Mesenchymal stem cell (in vitro differentiated cells and primary cell): ENCODE measurements at regions not wholly inside any gene's neighbourhood (a gene's known extent, or its start where the extent isn't known, plus 50 kb on each side); places are given as distances from the start of the nearest gene placed in this dataset.
"Not testable (repeated sequence)": the region's sequence is repeated elsewhere in the genome, so short reads cannot be mapped to it uniquely, and the experiment has no call there.

Source experiments
- DNase-seq: peaks from one replicate; pipeline ENCODE4 v3.0.0-alpha.2; 2013
- H2AFZ ChIP-seq: one replicate; pipeline ENCODE4 v1.6.1; 2013; ENCODE audit warnings: low read depth, mild to moderate bottlenecking, control low read depth, inconsistent platforms, low read length, moderate library complexity
- H2AK5ac ChIP-seq: 2 replicates; pipeline ENCODE4 v1.6.1; 2013; ENCODE audit warnings: low read length, moderate library complexity, mild to moderate bottlenecking, inconsistent platforms; ENCODE audit not compliant: severe bottlenecking
- H2BK120ac ChIP-seq: one replicate; pipeline ENCODE4 v1.6.1; 2013; ENCODE audit warnings: low read depth, mild to moderate bottlenecking, inconsistent platforms, low read length, moderate library complexity
- H2BK12ac ChIP-seq, 2 experiments: one replicate each; pipeline ENCODE4 v1.6.1; 2013; ENCODE audit warnings: inconsistent platforms in 2 of 2, low read length in 2 of 2, mild to moderate bottlenecking in 2 of 2, moderate library complexity in 2 of 2, control low read depth in 1 of 2
- H2BK15ac ChIP-seq: one replicate; pipeline ENCODE4 v1.6.1; 2013; ENCODE audit warnings: mild to moderate bottlenecking, low read depth, inconsistent platforms; ENCODE audit not compliant: poor library complexity, severe bottlenecking
- H2BK5ac ChIP-seq: 2 replicates; pipeline ENCODE4 v1.6.1; 2013; ENCODE audit warnings: low read depth, mild to moderate bottlenecking, low read length, control low read depth, inconsistent platforms; ENCODE audit not compliant: poor library complexity, severe bottlenecking
- H3K14ac ChIP-seq, 2 experiments: one replicate each; pipeline ENCODE4 v1.6.1; 2013; ENCODE audit warnings: inconsistent platforms in 2 of 2, low read length in 2 of 2, control low read depth in 1 of 2, mild to moderate bottlenecking in 1 of 2, moderate library complexity in 1 of 2
- H3K18ac ChIP-seq, 2 experiments: one replicate each; pipeline ENCODE4 v1.6.1; 2013; ENCODE audit warnings: inconsistent platforms in 2 of 2, low read length in 2 of 2, control low read depth in 1 of 2, low read depth in 1 of 2, mild to moderate bottlenecking in 1 of 2
- H3K23ac ChIP-seq, 2 experiments: one replicate each; pipeline ENCODE4 v1.6.1; 2013; ENCODE audit warnings: inconsistent platforms in 2 of 2, low read length in 2 of 2, mild to moderate bottlenecking in 2 of 2, moderate library complexity in 2 of 2, control low read depth in 1 of 2
- H3K27ac ChIP-seq: 2 replicates; pipeline ENCODE4 v1.5.1; 2013; ENCODE audit warnings: mild to moderate bottlenecking, moderate library complexity, low read length, control low read depth, inconsistent platforms; ENCODE audit not compliant: poor library complexity, severe bottlenecking
- H3K27me3 ChIP-seq, 2 experiments: 2 replicates each; pipeline versions ENCODE4 v1.6.1 to v1.7.0; 2013; ENCODE audit warnings: low read length in 2 of 2, mild to moderate bottlenecking in 2 of 2, moderate library complexity in 2 of 2, control low read depth in 1 of 2, inconsistent platforms in 1 of 2; ENCODE audit not compliant: control insufficient read depth in 1 of 2, insufficient read depth in 1 of 2
- H3K36me3 ChIP-seq, 2 experiments: 2 replicates each; pipeline versions ENCODE4 v1.6.1 to v1.7.0; 2013; ENCODE audit warnings: low read length in 2 of 2, control low read depth in 1 of 2, inconsistent platforms in 1 of 2, low read depth in 1 of 2, mild to moderate bottlenecking in 1 of 2; ENCODE audit not compliant: insufficient read depth in 2 of 2, control insufficient read depth in 1 of 2
- H3K4ac ChIP-seq, 2 experiments: one replicate each; pipeline ENCODE4 v1.6.1; 2013; ENCODE audit warnings: inconsistent platforms in 2 of 2, low read length in 2 of 2, mild to moderate bottlenecking in 2 of 2, moderate library complexity in 2 of 2, control low read depth in 1 of 2, low read depth in 1 of 2
- H3K4me1 ChIP-seq: 2 replicates; pipeline ENCODE4 v1.6.1; 2013; ENCODE audit warnings: low read depth, low read length, control low read depth; ENCODE audit not compliant: control insufficient read depth, insufficient read depth
- H3K4me2 ChIP-seq: 2 replicates; pipeline ENCODE4 v1.6.1; 2013; ENCODE audit warnings: low read length, mild to moderate bottlenecking, inconsistent platforms; ENCODE audit not compliant: poor library complexity, severe bottlenecking
- H3K4me3 ChIP-seq, 2 experiments: 2 replicates each; pipeline versions ENCODE4 v1.5.1 to v1.7.0; 2013; ENCODE audit warnings: low read length in 2 of 2, mild to moderate bottlenecking in 2 of 2, control low read depth in 1 of 2, low read depth in 1 of 2; ENCODE audit not compliant: insufficient read depth in 1 of 2
- H3K79me1 ChIP-seq: replicated peaks from 2 replicates; pipeline ENCODE4 v1.6.1; 2013; ENCODE audit warnings: mild to moderate bottlenecking, control low read depth, low read length, inconsistent platforms; ENCODE audit not compliant: poor library complexity, severe bottlenecking
- H3K9ac ChIP-seq: 2 replicates; pipeline ENCODE4 v1.7.0; 2013; ENCODE audit warnings: mild to moderate bottlenecking, low read length, moderate library complexity
- H3K9me3 ChIP-seq: 2 replicates; pipeline ENCODE4 v1.7.0; 2013; ENCODE audit warnings: mild to moderate bottlenecking, low read length; ENCODE audit not compliant: control insufficient read depth
- H4K8ac ChIP-seq: one replicate; pipeline ENCODE4 v1.6.1; 2013; ENCODE audit warnings: inconsistent platforms, mild to moderate bottlenecking, low read length, moderate library complexity
- H4K91ac ChIP-seq: one replicate; pipeline ENCODE4 v1.6.1; 2013; ENCODE audit warnings: mild to moderate bottlenecking, low read length, inconsistent platforms
- WGBS: methylation state at CpG from one replicate; pipeline ENCODE4 v1.1.7; 2013; ENCODE audit warnings: mixed read lengths; 5-methylcytosine and 5-hydroxymethylcytosine counted together

- H3K18ac ChIP-seq, H3K14ac ChIP-seq, H3K23ac ChIP-seq, H3K27ac ChIP-seq, H3K36me3 ChIP-seq, DNase-seq, H2BK120ac ChIP-seq, H2AFZ ChIP-seq, H2AK5ac ChIP-seq, H4K91ac ChIP-seq, H4K8ac ChIP-seq, H3K4me2 ChIP-seq, H2BK15ac ChIP-seq, H3K9me3 ChIP-seq, H3K4ac ChIP-seq, H3K9ac ChIP-seq, H3K4me1 ChIP-seq, H2BK12ac ChIP-seq, H2BK5ac ChIP-seq, H3K79me1 ChIP-seq, H3K4me3 ChIP-seq, H3K27me3 ChIP-seq: not testable (repeated sequence)
- 72% methylated on average over 8 of the region's 24 CpGs for WGBS
These were observed 928.8 kb upstream of the TPTE start for GRCh38 chr21:9592591-9592990.

GRCh38 chr21:9593646-9594045 lies 927.7 kb upstream of the TPTE start:
- H3K9ac ChIP-seq, H3K23ac ChIP-seq, H3K18ac ChIP-seq, H3K27me3 ChIP-seq, DNase-seq, H2BK120ac ChIP-seq, H3K4ac ChIP-seq, H3K4me3 ChIP-seq, H3K4me1 ChIP-seq, H3K9me3 ChIP-seq, H3K27ac ChIP-seq, H4K8ac ChIP-seq, H4K91ac ChIP-seq, H3K79me1 ChIP-seq, H3K4me2 ChIP-seq, H2BK15ac ChIP-seq, H2AFZ ChIP-seq, H2BK12ac ChIP-seq, H2BK5ac ChIP-seq, H3K36me3 ChIP-seq, H2AK5ac ChIP-seq, H3K14ac ChIP-seq: not testable (repeated sequence)
- no CpG with 5 or more reads among the region's 27 CpGs for WGBS

DNA sequence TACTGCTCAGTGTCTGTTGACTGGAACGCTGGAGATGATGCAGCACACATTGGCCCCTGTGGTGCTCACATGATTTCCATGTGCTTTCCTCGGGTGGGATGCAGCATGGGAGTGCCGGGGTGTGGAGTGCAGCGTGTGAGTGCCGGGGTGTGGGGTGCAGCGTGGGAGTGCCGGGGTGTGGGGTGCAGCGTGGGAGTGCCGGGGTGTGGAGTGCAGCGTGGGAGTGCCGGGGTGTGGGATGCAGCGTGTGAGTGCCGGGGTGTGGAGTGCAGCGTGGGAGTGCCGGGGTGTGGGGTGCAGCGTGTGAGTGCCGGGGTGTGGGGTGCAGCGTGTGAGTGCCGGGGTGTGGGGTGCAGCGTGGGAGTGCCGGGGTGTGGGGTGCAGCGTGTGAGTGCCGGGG lies 907.4 kb upstream of the TPTE start:
- not testable (repeated sequence) for H2BK5ac ChIP-seq, H4K8ac ChIP-seq, H3K18ac ChIP-seq, H3K4ac ChIP-seq, H3K79me1 ChIP-seq, H3K4me2 ChIP-seq, H2AFZ ChIP-seq, H2BK120ac ChIP-seq, H3K14ac ChIP-seq, H2BK15ac ChIP-seq, H3K27me3 ChIP-seq, H3K4me3 ChIP-seq, DNase-seq, H3K9me3 ChIP-seq, H3K9ac ChIP-seq, H3K36me3 ChIP-seq, H4K91ac ChIP-seq, H3K4me1 ChIP-seq, H3K27ac ChIP-seq, H2BK12ac ChIP-seq, H3K23ac ChIP-seq, H2AK5ac ChIP-seq
- WGBS, result 73% methylated on average over 7 of the region's 23 CpGs

DNA sequence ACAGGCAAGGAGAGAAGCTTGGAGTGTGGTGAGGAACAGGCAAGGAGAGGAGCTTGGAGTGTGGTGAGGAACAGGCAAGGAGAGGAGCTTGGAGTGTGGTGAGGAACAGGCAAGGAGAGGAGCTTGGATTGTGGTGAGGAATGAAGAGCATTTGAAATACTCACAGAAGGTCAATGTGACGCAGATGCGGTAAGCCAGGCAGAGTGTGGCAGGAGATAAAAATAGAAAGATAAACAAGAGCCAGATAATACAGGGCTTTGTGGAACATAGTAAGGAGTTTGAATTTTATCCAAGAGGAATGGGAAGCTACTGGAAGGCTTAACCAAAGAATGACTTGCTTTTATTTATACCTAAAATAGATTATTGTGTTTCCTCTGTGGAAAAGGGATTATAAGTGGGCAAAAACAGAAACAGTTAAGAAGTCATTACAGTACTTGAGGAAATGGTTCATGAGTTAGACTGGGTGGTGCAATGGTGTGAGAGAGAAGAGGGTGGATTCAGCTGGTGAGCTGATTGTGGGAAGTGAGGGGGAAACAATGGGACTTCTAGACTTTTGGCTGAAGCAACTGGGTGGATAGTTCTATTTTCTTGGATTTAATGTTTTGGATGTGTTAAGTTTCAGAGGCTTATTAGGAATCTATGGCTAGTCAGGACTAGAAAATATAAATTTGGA lies 900.1 kb upstream of the TPTE start:
- not testable (repeated sequence) for H3K27ac ChIP-seq, DNase-seq, H3K4me3 ChIP-seq, H4K91ac ChIP-seq, H2AK5ac ChIP-seq, H3K4me2 ChIP-seq, H3K23ac ChIP-seq, H2AFZ ChIP-seq, H3K14ac ChIP-seq, H2BK5ac ChIP-seq, H3K9ac ChIP-seq, H2BK120ac ChIP-seq, H3K9me3 ChIP-seq, H3K18ac ChIP-seq, H3K36me3 ChIP-seq, H3K79me1 ChIP-seq, H4K8ac ChIP-seq, H3K27me3 ChIP-seq, H2BK15ac ChIP-seq, H3K4ac ChIP-seq, H2BK12ac ChIP-seq, H3K4me1 ChIP-seq
- no CpG with 5 or more reads among the region's 2 CpGs for WGBS
